K562 (cell line): ENCODE measurements at regions not wholly inside any gene's neighbourhood (a gene's known extent, or its start where the extent isn't known, plus 50 kb on each side); places are given as distances from the start of the nearest gene placed in this dataset.

Source experiments
- ATAC-seq: fragments of 200-7000 bp; cut with Tn5 transposase; 3 replicates; pipeline ENCODE4 v1.9.1; 2020; ENCODE audit warnings: moderate library complexity
- BruUV-seq: library from RNA; stranded (reverse); fragments of 400-500 nt; replicated peaks from 2 replicates; lab custom pipeline; 2021; lab: Mats Ljungman, UMichigan
- CTCF ChIA-PET: fragments of 300-600 bp; formaldehyde crosslinking; extraction: SDS; loops from one replicate; lab custom pipeline; 2021; ENCODE audit warnings: low intra/inter-chr PET ratio; lab: Yijun Ruan, JAX
- POLR2A ChIA-PET: fragments of 300-600, 350-650 bp; sonication (Branson Sonifier 250); formaldehyde crosslinking; extraction: SDS; loops from one replicate; lab custom pipeline; 2021; ENCODE audit warnings: antibody characterized with exemption, inconsistent platforms; lab: Yijun Ruan, JAX
- DNase-seq, 4 experiments: peaks; one replicate each; pipeline versions ENCODE4 v3.0.0 to v3.0.0-alpha.2; 2011 to 2018; ENCODE audit warnings: low spot score in 3 of 4, mixed read lengths in 3 of 4; ENCODE audit errors: extremely low read depth in 1 of 4
- FAIRE-seq: peaks from 2 replicates; lab custom pipeline; 2011; peaks lifted over from hg19 to GRCh38; lab: Jason Lieb, UNC
- H2AFZ ChIP-seq: 2 replicates; pipeline ENCODE4 v1.6.0; 2011; ENCODE audit warnings: low read depth, low read length, control low read depth, inconsistent platforms
- H3K27ac ChIP-seq: fragments of 200-600 bp; 3 replicates; pipeline ENCODE4 v1.8.0; 2011; ENCODE audit warnings: low read depth, mild to moderate bottlenecking, control low read depth, inconsistent platforms, low read length, moderate library complexity, mixed read lengths; ENCODE audit errors: extremely low read depth
- H3K27me3 ChIP-seq, 2 experiments: fragments of 300-600 bp in 1 of 2; 2 replicates in 1 of 2; 3 replicates in 1 of 2; pipeline versions ENCODE4 v1.6.0 to v1.8.0; 2011; ENCODE audit warnings: inconsistent platforms in 2 of 2, low read length in 2 of 2, mild to moderate bottlenecking in 1 of 2, mixed read lengths in 1 of 2, moderate library complexity in 1 of 2; ENCODE audit not compliant: control insufficient read depth in 2 of 2, insufficient read depth in 2 of 2
- H3K36me3 ChIP-seq: fragments of 300-600 bp; 3 replicates; pipeline ENCODE4 v1.8.0; 2011; ENCODE audit warnings: mild to moderate bottlenecking, low read length, inconsistent platforms; ENCODE audit not compliant: control insufficient read depth, insufficient read depth
- H3K4me1 ChIP-seq, 2 experiments: fragments of 200-600 bp in 1 of 2; replicated peaks in 1 of 2; 2 replicates in 1 of 2; 3 replicates in 1 of 2; pipeline versions ENCODE4 v1.5.1 to v1.8.0; 2011; ENCODE audit warnings: inconsistent platforms in 2 of 2, low read length in 2 of 2, mild to moderate bottlenecking in 1 of 2, mixed read lengths in 1 of 2, moderate library complexity in 1 of 2; ENCODE audit not compliant: control insufficient read depth in 2 of 2, insufficient read depth in 2 of 2
- H3K4me2 ChIP-seq: 2 replicates; pipeline ENCODE4 v1.6.1; 2011; ENCODE audit warnings: low read length, control low read depth, inconsistent platforms, mixed read lengths; ENCODE audit not compliant: insufficient read depth
- H3K4me3 ChIP-seq: fragments of 200-600 bp; sonication (generic), shearing (Covaris generic); 2 replicates; pipeline ENCODE4 v1.5.1; 2016; ENCODE audit warnings: control low read depth, inconsistent platforms
- H3K79me2 ChIP-seq: fragments of 200-600 bp; 3 replicates; pipeline ENCODE4 v1.8.0; 2011; ENCODE audit warnings: low read length, inconsistent platforms; ENCODE audit not compliant: control insufficient read depth, insufficient read depth
- H3K9ac ChIP-seq, 2 experiments: 2 replicates each; pipeline versions ENCODE4 v1.6.0 to v1.6.1; 2011; ENCODE audit warnings: low read depth in 2 of 2, low read length in 2 of 2, control low read depth in 1 of 2, inconsistent platforms in 1 of 2, mild to moderate bottlenecking in 1 of 2, mixed read lengths in 1 of 2; ENCODE audit not compliant: insufficient read depth in 1 of 2
- H3K9me1 ChIP-seq: one replicate; pipeline ENCODE4 v1.6.0; 2011; ENCODE audit warnings: inconsistent platforms, mild to moderate bottlenecking, low read length, moderate library complexity; ENCODE audit not compliant: control insufficient read depth, insufficient read depth
- H3K9me3 ChIP-seq: replicated peaks from 2 replicates; pipeline ENCODE4 v1.5.1; 2011; ENCODE audit warnings: low read depth, low read length, inconsistent platforms; ENCODE audit not compliant: control insufficient read depth, insufficient read depth
- H4K20me1 ChIP-seq: replicated peaks from 2 replicates; pipeline ENCODE4 v1.6.1; 2011; ENCODE audit warnings: low read length, inconsistent platforms, mixed read lengths; ENCODE audit not compliant: control insufficient read depth, insufficient read depth
- BDP1 ChIP-seq: IDR thresholded peaks from 3 replicates; pipeline ENCODE4 v1.6.1; 2011; ENCODE audit not compliant: insufficient read length, insufficient read depth
- DPF2 ChIP-seq: fragments of 450-650 bp; IDR thresholded peaks from 2 replicates; pipeline ENCODE4 v1.6.1; 2016
- HNRNPH1 ChIP-seq: fragments of 200-400 bp; formaldehyde crosslinking; optimal IDR thresholded peaks from 2 replicates; pipeline ENCODE3; 2017; ENCODE audit warnings: low read depth, mild to moderate bottlenecking, low read length, moderate library complexity
- KAT2B ChIP-seq: IDR thresholded peaks from one replicate; pipeline ENCODE4 v1.6.1; 2012; ENCODE audit warnings: low read depth, mild to moderate bottlenecking, control low read depth, inconsistent platforms, low read length, moderate library complexity
- LARP7 ChIP-seq: fragments of 450-650 bp; IDR thresholded peaks from 2 replicates; pipeline ENCODE4 v1.6.1; 2016
- LEF1 ChIP-seq: fragments of 450-650 bp; IDR thresholded peaks from 2 replicates; pipeline ENCODE4 v1.6.1; 2016; ENCODE audit warnings: mild to moderate bottlenecking
- MTA2 ChIP-seq: fragments of 450-650 bp; IDR thresholded peaks from 2 replicates; pipeline ENCODE4 v1.6.1; 2016; ENCODE audit warnings: low read depth
- MYBL2 ChIP-seq, 2 experiments: fragments of 450-650 bp in 1 of 2; sonication (generic) in 1 of 2; formaldehyde crosslinking in 1 of 2; IDR thresholded peaks; 2 replicates each; pipeline versions ENCODE4 v1.6.1 to v1.8.1; 2017 to 2022; ENCODE audit warnings: borderline replicate concordance in 1 of 2, inconsistent platforms in 1 of 2, low read depth in 1 of 2, mild to moderate bottlenecking in 1 of 2, missing genetic modification reagents in 1 of 2, moderate library complexity in 1 of 2
- NFIC ChIP-seq: fragments of 450-650 bp; IDR thresholded peaks from 2 replicates; pipeline ENCODE4 v1.6.1; 2017; ENCODE audit warnings: mild to moderate bottlenecking, inconsistent platforms
- NR2C1 ChIP-seq, 2 experiments: fragments of 450-650 bp; IDR thresholded peaks; 2 replicates each; pipeline ENCODE4 v1.6.1; 2017; ENCODE audit warnings: mild to moderate bottlenecking in 2 of 2, antibody characterized with exemption in 1 of 2, inconsistent platforms in 1 of 2, missing compliant biosample characterization in 1 of 2, missing genetic modification characterization in 1 of 2
- SIRT6 ChIP-seq: IDR thresholded peaks from one replicate; pipeline ENCODE4 v1.6.1; 2012; ENCODE audit warnings: low read depth, mild to moderate bottlenecking, control low read depth, inconsistent platforms, low read length, moderate library complexity
- ZFP1 ChIP-seq: fragments of 450-650 bp; formaldehyde crosslinking; IDR thresholded peaks from 2 replicates; pipeline ENCODE4 v1.4.0; 2020; ENCODE audit warnings: mild to moderate bottlenecking, mixed read lengths
- in situ Hi-C: fragments of 300-500 bp; cut with MboI; formaldehyde crosslinking; loops from 4 replicates; pipeline ENCODE4 v1.15.0; 2018; ENCODE audit warnings: inconsistent platforms, mixed read lengths
- intact Hi-C: fragments of 100-400 bp; cut with micrococcal nuclease; formaldehyde crosslinking; loops from 2 replicates; pipeline ENCODE4 v1.14.2; 2022
- TF ChIP-seq, protein P1 (sequence below): IDR thresholded peaks from 2 replicates; pipeline ENCODE4 v1.6.1; 2011; ENCODE audit warnings: borderline replicate concordance, low read depth, mild to moderate bottlenecking, moderate library complexity, low read length; ENCODE audit not compliant: insufficient read depth, poor library complexity, severe bottlenecking
- TF ChIP-seq, protein P2 (sequence below): fragments of 200-800 bp; sonication (Bioruptor generic); IDR thresholded peaks from 2 replicates; pipeline ENCODE4 v1.6.1; 2017; ENCODE audit warnings: missing genetic modification characterization, missing compliant biosample characterization
- TF ChIP-seq, protein P3 (sequence below): fragments of 450-650 bp; formaldehyde crosslinking; IDR thresholded peaks from 2 replicates; pipeline ENCODE4 v1.4.0; 2020; ENCODE audit warnings: mild to moderate bottlenecking, moderate library complexity
- TF ChIP-seq, protein P4 (sequence below): fragments of 450-650 bp; IDR thresholded peaks from 2 replicates; pipeline ENCODE4 v1.6.1; 2016; ENCODE audit warnings: mild to moderate bottlenecking

DNA sequence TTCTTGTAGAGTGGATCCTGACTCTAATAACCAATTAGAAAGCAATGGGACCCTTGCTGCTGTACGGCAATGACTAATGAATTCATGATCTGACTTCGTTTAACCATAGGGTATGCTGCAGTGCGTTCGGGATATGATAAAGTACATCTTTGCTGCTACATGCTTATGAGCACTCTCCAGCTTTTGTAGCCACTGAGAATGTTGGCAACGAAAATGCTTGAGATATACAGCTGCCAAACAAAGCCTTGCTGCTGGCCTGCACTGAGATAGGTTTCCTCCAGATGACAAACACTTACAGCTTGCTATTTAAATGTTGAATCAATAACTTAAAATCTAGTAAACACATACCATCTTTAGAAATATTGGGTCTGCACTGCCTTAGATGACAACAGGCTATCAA, 372.4 kb upstream of the SLC8A1 start (continued):
- TF ChIP-seq MTA2 (no peak), LEF1 (no peak), KAT2B (no peak), MYBL2 (IDR thresholded peaks at IDR 0.05; ENCODE audit: low read depth) (no peak), MYBL2 (CRISPR knock-in tag; IDR thresholded peaks at IDR 0.05; ENCODE audit: borderline replicate concordance) (no peak)
- TF ChIP-seq, protein P1, sequence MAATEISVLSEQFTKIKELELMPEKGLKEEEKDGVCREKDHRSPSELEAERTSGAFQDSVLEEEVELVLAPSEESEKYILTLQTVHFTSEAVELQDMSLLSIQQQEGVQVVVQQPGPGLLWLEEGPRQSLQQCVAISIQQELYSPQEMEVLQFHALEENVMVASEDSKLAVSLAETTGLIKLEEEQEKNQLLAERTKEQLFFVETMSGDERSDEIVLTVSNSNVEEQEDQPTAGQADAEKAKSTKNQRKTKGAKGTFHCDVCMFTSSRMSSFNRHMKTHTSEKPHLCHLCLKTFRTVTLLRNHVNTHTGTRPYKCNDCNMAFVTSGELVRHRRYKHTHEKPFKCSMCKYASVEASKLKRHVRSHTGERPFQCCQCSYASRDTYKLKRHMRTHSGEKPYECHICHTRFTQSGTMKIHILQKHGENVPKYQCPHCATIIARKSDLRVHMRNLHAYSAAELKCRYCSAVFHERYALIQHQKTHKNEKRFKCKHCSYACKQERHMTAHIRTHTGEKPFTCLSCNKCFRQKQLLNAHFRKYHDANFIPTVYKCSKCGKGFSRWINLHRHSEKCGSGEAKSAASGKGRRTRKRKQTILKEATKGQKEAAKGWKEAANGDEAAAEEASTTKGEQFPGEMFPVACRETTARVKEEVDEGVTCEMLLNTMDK: no peak

DNA sequence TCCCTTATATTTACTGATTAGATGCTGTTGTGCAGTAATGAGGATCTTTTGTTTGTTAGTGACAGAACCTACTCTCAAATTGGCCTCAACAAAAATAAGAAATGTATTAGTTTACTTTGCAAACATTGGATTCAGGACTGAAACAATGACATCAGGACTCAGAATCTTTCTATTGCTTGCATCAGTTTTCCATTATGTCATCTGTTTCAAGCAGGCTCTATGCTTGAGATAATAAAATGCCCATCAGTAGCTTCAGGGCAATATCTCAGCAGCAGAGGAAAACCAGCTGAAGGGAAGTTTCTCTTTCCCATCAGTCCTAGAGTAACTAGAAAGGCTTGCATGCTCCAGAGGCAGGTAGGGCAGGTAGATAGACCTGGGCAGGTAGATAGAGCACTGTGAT, 375.5 kb upstream of the SLC8A1 start:
- no peak for ATAC-seq
- ChIA-PET POLR2A (no interaction called here), CTCF (no interaction called here)
- H3K36me3 ChIP-seq: no peaks in the 10 kb centered on the region
- no peak for FAIRE-seq
- intact Hi-C loops (no loop called here), in situ Hi-C loops (no loop called here)
- 0 out of 2 replicates have a peak, but pooled peaks cover 2% of the 10 kb centered on the region for H3K9me3 ChIP-seq
- H3K27ac ChIP-seq: no peak overlapping the region
- BruUV-seq: no TSS peak
- H3K27me3 ChIP-seq: no peaks in the 10 kb centered on the region
- no peaks in the 10 kb centered on the region for H4K20me1 ChIP-seq
- no peak overlapping the region for H2AFZ ChIP-seq
- no peak overlapping the region for H3K9ac ChIP-seq
- H3K4me3 ChIP-seq: no peak overlapping the region
- no peaks in the 10 kb centered on the region for H3K4me1 ChIP-seq
- no peaks in the 10 kb centered on the region for H3K9me1 ChIP-seq
- no peaks in the 10 kb centered on the region for H3K79me2 ChIP-seq
- no peak overlapping the region for H3K4me2 ChIP-seq
- DNase-seq: no peak
- TF ChIP-seq, protein P2, sequence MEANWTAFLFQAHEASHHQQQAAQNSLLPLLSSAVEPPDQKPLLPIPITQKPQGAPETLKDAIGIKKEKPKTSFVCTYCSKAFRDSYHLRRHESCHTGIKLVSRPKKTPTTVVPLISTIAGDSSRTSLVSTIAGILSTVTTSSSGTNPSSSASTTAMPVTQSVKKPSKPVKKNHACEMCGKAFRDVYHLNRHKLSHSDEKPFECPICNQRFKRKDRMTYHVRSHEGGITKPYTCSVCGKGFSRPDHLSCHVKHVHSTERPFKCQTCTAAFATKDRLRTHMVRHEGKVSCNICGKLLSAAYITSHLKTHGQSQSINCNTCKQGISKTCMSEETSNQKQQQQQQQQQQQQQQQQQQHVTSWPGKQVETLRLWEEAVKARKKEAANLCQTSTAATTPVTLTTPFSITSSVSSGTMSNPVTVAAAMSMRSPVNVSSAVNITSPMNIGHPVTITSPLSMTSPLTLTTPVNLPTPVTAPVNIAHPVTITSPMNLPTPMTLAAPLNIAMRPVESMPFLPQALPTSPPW (CRISPR knock-in tag): no peak
- TF ChIP-seq, protein P3, sequence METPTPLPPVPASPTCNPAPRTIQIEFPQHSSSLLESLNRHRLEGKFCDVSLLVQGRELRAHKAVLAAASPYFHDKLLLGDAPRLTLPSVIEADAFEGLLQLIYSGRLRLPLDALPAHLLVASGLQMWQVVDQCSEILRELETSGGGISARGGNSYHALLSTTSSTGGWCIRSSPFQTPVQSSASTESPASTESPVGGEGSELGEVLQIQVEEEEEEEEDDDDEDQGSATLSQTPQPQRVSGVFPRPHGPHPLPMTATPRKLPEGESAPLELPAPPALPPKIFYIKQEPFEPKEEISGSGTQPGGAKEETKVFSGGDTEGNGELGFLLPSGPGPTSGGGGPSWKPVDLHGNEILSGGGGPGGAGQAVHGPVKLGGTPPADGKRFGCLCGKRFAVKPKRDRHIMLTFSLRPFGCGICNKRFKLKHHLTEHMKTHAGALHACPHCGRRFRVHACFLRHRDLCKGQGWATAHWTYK (CRISPR knock-in tag): no peak
- TF ChIP-seq HNRNPH1 (no peak), ZFP1 (CRISPR knock-in tag) (no peak), BDP1 (no peak), LEF1 (no peak), SIRT6 (no peak), LARP7 (no peak), NFIC (no peak), NR2C1 (IDR thresholded peaks at IDR 0.05) (no peak), NR2C1 (tag; IDR thresholded peaks at IDR 0.05) (no peak), DPF2 (no peak)
- TF ChIP-seq, protein P4, sequence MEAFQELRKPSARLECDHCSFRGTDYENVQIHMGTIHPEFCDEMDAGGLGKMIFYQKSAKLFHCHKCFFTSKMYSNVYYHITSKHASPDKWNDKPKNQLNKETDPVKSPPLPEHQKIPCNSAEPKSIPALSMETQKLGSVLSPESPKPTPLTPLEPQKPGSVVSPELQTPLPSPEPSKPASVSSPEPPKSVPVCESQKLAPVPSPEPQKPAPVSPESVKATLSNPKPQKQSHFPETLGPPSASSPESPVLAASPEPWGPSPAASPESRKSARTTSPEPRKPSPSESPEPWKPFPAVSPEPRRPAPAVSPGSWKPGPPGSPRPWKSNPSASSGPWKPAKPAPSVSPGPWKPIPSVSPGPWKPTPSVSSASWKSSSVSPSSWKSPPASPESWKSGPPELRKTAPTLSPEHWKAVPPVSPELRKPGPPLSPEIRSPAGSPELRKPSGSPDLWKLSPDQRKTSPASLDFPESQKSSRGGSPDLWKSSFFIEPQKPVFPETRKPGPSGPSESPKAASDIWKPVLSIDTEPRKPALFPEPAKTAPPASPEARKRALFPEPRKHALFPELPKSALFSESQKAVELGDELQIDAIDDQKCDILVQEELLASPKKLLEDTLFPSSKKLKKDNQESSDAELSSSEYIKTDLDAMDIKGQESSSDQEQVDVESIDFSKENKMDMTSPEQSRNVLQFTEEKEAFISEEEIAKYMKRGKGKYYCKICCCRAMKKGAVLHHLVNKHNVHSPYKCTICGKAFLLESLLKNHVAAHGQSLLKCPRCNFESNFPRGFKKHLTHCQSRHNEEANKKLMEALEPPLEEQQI: no peak
